ENCODE measurements at regions not wholly inside any gene's neighbourhood (a gene's known extent, or its start where the extent isn't known, plus 50 kb on each side); places are given as distances from the start of the nearest gene placed in this dataset.
"Not testable (repeated sequence)": the region's sequence is repeated elsewhere in the genome, so short reads cannot be mapped to it uniquely, and the experiment has no call there.

DNA sequence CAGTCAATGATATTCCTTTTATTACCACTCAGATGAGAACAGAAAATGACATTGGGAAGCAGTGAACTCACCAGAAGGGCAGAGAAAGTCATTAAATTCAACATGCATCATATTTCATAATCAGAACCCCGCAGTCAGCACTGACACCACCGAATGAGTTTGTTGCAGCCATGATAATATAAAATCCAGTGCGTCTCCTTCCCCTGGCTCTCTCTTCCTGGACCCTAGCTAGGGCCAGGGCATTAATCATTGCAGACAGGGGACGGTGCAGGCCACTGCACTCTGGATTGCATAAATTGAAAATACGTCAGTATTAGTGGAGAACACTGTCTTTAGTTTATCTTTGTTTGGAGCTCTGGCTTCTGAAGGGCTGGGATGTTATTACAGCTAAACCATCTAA lies 931.5 kb downstream of the TYW1 start:
- Histone ChIP-seq H2AFZ (ENCODE audit: low read length) (no peak overlapping the region), H3K36me3 (ENCODE audit: control insufficient read depth, insufficient read depth, low read length) (no peaks in the 10 kb centered on the region), H3K4me2 (ENCODE audit: extremely low read depth, insufficient read depth, low read length) (no peak overlapping the region), H3K9ac (ENCODE audit: insufficient read depth, low read length) (no peak overlapping the region), H3K79me2 (ENCODE audit: control insufficient read depth, insufficient read depth, low read length) (no peaks in the 10 kb centered on the region), H4K20me1 (ENCODE audit: control insufficient read depth, extremely low read depth, insufficient read depth, low read length) (no peaks in the 10 kb centered on the region), H3K27me3 (ENCODE audit: control insufficient read depth, insufficient read depth, low read length) (no peaks in the 10 kb centered on the region), H3K4me3 (replicated peaks in 1 of 4; ENCODE audit: control extremely low read depth in 1 of 4, insufficient read depth in 1 of 4, low read depth in 3 of 4, low read length in 4 of 4) (no peak overlapping the region), H3K27ac (ENCODE audit: insufficient read depth, low read length) (no peak overlapping the region), H3K9me3 (ENCODE audit: control insufficient read depth, insufficient read depth, low read depth, low read length) (no peaks in the 10 kb centered on the region), H3K4me1 (ENCODE audit: control insufficient read depth, extremely low read depth, insufficient read depth, low read length) (no peaks in the 10 kb centered on the region)
- TF ChIP-seq, protein P1, sequence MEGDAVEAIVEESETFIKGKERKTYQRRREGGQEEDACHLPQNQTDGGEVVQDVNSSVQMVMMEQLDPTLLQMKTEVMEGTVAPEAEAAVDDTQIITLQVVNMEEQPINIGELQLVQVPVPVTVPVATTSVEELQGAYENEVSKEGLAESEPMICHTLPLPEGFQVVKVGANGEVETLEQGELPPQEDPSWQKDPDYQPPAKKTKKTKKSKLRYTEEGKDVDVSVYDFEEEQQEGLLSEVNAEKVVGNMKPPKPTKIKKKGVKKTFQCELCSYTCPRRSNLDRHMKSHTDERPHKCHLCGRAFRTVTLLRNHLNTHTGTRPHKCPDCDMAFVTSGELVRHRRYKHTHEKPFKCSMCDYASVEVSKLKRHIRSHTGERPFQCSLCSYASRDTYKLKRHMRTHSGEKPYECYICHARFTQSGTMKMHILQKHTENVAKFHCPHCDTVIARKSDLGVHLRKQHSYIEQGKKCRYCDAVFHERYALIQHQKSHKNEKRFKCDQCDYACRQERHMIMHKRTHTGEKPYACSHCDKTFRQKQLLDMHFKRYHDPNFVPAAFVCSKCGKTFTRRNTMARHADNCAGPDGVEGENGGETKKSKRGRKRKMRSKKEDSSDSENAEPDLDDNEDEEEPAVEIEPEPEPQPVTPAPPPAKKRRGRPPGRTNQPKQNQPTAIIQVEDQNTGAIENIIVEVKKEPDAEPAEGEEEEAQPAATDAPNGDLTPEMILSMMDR (conservative IDR thresholded peaks at IDR 0.05 in 1 of 2, IDR thresholded peaks at IDR 0.05 in 1 of 2; ENCODE audit: low read depth in 1 of 2, low read length in 2 of 2), result no peak
- TF ChIP-seq EZH2 (IDR thresholded peaks at IDR 0.05; ENCODE audit: low read length, missing control alignments), result no peak
- no peak for DNase-seq (ENCODE audit: low read depth in 2 of 2)

DNA sequence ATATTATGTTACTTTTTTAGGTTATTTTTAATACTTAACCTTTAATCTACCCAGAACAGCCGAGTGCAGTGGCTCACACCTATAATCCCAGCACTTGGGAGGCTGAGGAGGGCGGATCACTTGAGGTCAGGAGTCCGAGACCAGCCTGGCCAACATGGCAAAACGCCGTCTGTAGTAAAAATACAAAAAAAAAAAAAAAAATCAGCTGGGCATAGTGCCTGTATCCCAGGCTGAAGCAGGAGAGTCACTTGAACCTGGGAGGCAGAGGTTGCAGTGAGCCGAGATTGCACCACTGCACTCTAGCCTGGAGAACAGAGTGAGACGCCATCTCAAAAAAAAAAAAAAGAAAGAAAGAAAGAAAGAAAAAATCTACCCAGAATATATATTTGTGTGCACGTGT lies 939.8 kb downstream of the TYW1 start:
- H3K36me3 ChIP-seq (ENCODE audit: control insufficient read depth, insufficient read depth, low read length); H3K4me3 ChIP-seq (replicated peaks in 1 of 4; ENCODE audit: control extremely low read depth in 1 of 4, insufficient read depth in 1 of 4, low read depth in 3 of 4, low read length in 4 of 4); H3K9ac ChIP-seq (ENCODE audit: insufficient read depth, low read length); DNase-seq (ENCODE audit: low read depth in 2 of 2); H3K79me2 ChIP-seq (ENCODE audit: control insufficient read depth, insufficient read depth, low read length); H3K9me3 ChIP-seq (ENCODE audit: control insufficient read depth, insufficient read depth, low read depth, low read length); H2AFZ ChIP-seq (ENCODE audit: low read length); H3K27ac ChIP-seq (ENCODE audit: insufficient read depth, low read length); H3K4me1 ChIP-seq (ENCODE audit: control insufficient read depth, extremely low read depth, insufficient read depth, low read length); H4K20me1 ChIP-seq (ENCODE audit: control insufficient read depth, extremely low read depth, insufficient read depth, low read length); H3K4me2 ChIP-seq (ENCODE audit: extremely low read depth, insufficient read depth, low read length); H3K27me3 ChIP-seq (ENCODE audit: control insufficient read depth, insufficient read depth, low read length): not testable (repeated sequence)

DNA sequence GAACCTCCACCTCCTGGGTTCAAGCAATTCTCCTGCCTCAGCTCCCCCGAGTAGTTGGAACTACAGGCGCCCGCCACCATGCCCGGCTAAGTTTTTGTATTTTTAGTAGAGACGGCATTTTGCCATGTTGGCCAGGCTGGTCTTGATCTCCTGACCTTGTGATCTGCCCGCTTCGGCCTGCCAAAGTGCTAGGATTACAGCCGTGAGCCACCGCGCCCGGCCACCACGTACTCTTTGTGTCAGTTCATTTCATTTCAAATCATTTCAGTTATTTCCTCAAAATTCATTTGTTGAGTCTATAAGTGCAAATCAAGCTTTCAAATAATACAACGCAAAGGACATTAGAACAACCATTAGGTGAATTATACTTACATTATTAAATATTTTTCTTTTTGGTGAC lies 943.8 kb downstream of the TYW1 start:
- no peak for DNase-seq (ENCODE audit: low read depth in 2 of 2)
- TF ChIP-seq EZH2 (IDR thresholded peaks at IDR 0.05; ENCODE audit: low read length, missing control alignments), result no peak
- TF ChIP-seq, protein P1 (conservative IDR thresholded peaks at IDR 0.05 in 1 of 2, IDR thresholded peaks at IDR 0.05 in 1 of 2; ENCODE audit: low read depth in 1 of 2, low read length in 2 of 2), result no peak
- Histone ChIP-seq H3K9me3 (ENCODE audit: control insufficient read depth, insufficient read depth, low read depth, low read length) (no peaks in the 10 kb centered on the region), H3K4me2 (ENCODE audit: extremely low read depth, insufficient read depth, low read length) (no peak overlapping the region), H3K27ac (ENCODE audit: insufficient read depth, low read length) (no peak overlapping the region), H3K36me3 (ENCODE audit: control insufficient read depth, insufficient read depth, low read length) (no peaks in the 10 kb centered on the region), H3K79me2 (ENCODE audit: control insufficient read depth, insufficient read depth, low read length) (no peaks in the 10 kb centered on the region), H3K9ac (ENCODE audit: insufficient read depth, low read length) (no peak overlapping the region), H3K4me1 (ENCODE audit: control insufficient read depth, extremely low read depth, insufficient read depth, low read length) (no peaks in the 10 kb centered on the region), H2AFZ (ENCODE audit: low read length) (no peak overlapping the region), H3K27me3 (ENCODE audit: control insufficient read depth, insufficient read depth, low read length) (no peaks in the 10 kb centered on the region), H3K4me3 (replicated peaks in 1 of 4; ENCODE audit: control extremely low read depth in 1 of 4, insufficient read depth in 1 of 4, low read depth in 3 of 4, low read length in 4 of 4) (no peak overlapping the region), H4K20me1 (ENCODE audit: control insufficient read depth, extremely low read depth, insufficient read depth, low read length) (no peaks in the 10 kb centered on the region)

DNA sequence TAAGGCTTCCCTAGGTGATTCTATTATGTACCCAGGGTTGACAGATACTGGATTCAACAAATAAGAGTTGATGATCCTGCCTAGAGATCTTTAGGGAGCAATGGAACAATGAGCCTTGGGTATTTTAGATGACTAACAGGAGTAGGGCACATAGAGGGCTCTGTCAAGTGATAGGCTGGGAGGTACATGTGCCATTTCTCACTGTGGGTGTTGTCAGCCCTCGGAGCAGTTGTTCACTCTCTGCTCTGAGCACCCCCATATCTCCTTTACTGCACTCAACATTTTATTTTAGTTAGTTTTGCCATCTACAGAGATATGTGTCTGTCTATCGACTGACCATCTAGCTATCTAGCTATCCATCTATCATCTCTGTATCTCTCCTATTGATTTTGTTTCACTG lies 950.6 kb downstream of the TYW1 start:
- Histone ChIP-seq H3K36me3 (ENCODE audit: control insufficient read depth, insufficient read depth, low read length) (no peaks in the 10 kb centered on the region), H2AFZ (ENCODE audit: low read length) (no peak overlapping the region), H3K9me3 (ENCODE audit: control insufficient read depth, insufficient read depth, low read depth, low read length) (no peaks in the 10 kb centered on the region), H3K27ac (ENCODE audit: insufficient read depth, low read length) (no peak overlapping the region), H3K4me1 (ENCODE audit: control insufficient read depth, extremely low read depth, insufficient read depth, low read length) (no peaks in the 10 kb centered on the region), H4K20me1 (ENCODE audit: control insufficient read depth, extremely low read depth, insufficient read depth, low read length) (no peaks in the 10 kb centered on the region), H3K4me2 (ENCODE audit: extremely low read depth, insufficient read depth, low read length) (no peak overlapping the region), H3K27me3 (ENCODE audit: control insufficient read depth, insufficient read depth, low read length) (no peaks in the 10 kb centered on the region), H3K9ac (ENCODE audit: insufficient read depth, low read length) (no peak overlapping the region), H3K4me3 (replicated peaks in 1 of 4; ENCODE audit: control extremely low read depth in 1 of 4, insufficient read depth in 1 of 4, low read depth in 3 of 4, low read length in 4 of 4) (no peak overlapping the region), H3K79me2 (ENCODE audit: control insufficient read depth, insufficient read depth, low read length) (no peaks in the 10 kb centered on the region)
- TF ChIP-seq, protein P1 (conservative IDR thresholded peaks at IDR 0.05 in 1 of 2, IDR thresholded peaks at IDR 0.05 in 1 of 2; ENCODE audit: low read depth in 1 of 2, low read length in 2 of 2), result no peak
- no peak for TF ChIP-seq EZH2 (IDR thresholded peaks at IDR 0.05; ENCODE audit: low read length, missing control alignments)
- no peak for DNase-seq (ENCODE audit: low read depth in 2 of 2)

Measured in fibroblast of lung (primary cell).